ENCODE measurements at regions not wholly inside any gene's neighbourhood (a gene's known extent, or its start where the extent isn't known, plus 50 kb on each side); places are given as distances from the start of the nearest gene placed in this dataset.
"Not testable (repeated sequence)": the region's sequence is repeated elsewhere in the genome, so short reads cannot be mapped to it uniquely, and the experiment has no call there.

DNA sequence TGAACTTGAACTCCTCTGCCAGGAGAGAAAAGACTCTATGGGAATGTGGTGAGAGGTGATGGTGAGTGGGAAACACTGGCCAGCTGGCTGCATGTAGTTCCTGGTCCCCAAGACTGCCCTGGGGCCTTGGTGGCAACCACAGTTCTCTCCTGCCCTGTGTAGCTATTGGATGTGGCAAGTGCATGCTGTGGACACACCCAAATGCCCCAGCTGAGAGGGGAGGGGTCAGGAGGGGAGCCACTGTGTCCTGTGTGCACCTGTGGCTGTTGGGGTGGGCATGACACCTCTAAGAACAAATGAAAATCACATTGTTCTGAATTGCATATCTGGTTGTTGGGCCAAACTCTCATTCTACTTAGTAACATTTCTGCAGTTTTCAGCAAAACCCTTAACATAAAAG lies 409.6 kb downstream of the NSUN3 start:
- H3K4me3 Mint-ChIP-seq, result no peak overlapping the region
- H3K4me1 Mint-ChIP-seq, result no peaks in the 10 kb centered on the region
- H3K27me3 Mint-ChIP-seq, result no peaks in the 10 kb centered on the region
- ATAC-seq, result no peak
- no peaks in the 10 kb centered on the region for H3K36me3 Mint-ChIP-seq
- no peak overlapping the region for H3K27ac Mint-ChIP-seq
- H3K9me3 Mint-ChIP-seq (ENCODE audit: low read depth), result peaks cover 8% of the 10 kb centered on the region
- no peak for DNase-seq
- CTCF ChIA-PET, result no interaction called here

DNA sequence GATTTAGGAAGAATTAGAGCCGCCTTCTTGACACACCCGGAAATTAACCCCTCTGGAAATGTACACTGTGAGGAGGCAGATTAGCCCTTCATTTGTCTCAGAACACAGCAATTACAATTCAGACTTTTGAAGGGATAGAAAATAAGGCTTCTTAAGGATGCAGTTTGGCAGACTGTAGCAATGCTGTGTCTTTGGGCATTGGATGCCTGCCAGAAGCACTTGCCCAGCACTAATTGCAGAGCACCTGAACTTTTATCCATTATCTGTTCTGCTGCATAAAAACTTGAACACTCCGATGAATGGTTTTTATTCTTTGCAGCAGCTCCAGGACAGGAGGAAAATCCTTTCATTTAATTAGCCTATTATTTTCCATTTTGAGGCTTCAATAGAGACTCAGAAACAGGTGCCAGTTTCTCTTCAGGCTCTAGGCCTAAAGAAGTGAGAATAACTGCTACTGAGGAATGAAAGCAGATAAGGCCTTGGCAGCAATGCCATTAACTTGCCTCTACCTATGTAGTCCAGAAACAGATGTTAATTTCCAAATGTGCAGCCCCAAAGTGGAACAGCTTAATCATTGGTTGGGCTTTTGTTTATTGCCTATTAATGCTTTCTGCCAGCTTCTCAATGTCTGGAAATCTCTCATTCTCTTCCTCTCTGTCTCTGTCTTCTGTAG lies 418.5 kb downstream of the NSUN3 start:
- DNase-seq (no peak), ATAC-seq (no peak)
- Mint-ChIP-seq H3K27ac (no peak overlapping the region), H3K4me3 (no peak overlapping the region), H3K27me3 (no peaks in the 10 kb centered on the region), H3K36me3 (no peaks in the 10 kb centered on the region), H3K9me3 (ENCODE audit: low read depth) (peaks cover 6% of the 10 kb centered on the region), H3K4me1 (no peaks in the 10 kb centered on the region)
- CTCF ChIA-PET, result no interaction called here

- Mint-ChIP-seq H3K4me3 (no peak overlapping the region), H3K4me1 (no peaks in the 10 kb centered on the region)
These were observed 419.8 kb downstream of the NSUN3 start for GRCh38 chr3:94482686-94483085.

GRCh38 chr3:94483403-94483802 lies 420.5 kb downstream of the NSUN3 start:
- Mint-ChIP-seq H3K36me3 (no peaks in the 10 kb centered on the region), H3K4me1 (no peaks in the 10 kb centered on the region), H3K27me3 (no peaks in the 10 kb centered on the region), H3K27ac (no peak overlapping the region), H3K9me3 (ENCODE audit: low read depth) (peaks cover 3% of the 10 kb centered on the region), H3K4me3 (no peak overlapping the region)
- CTCF ChIA-PET, result no interaction called here
- ATAC-seq (no peak), DNase-seq (no peak)

More at GRCh38 chr3:94482686-94483085, 419.8 kb downstream of the NSUN3 start:
- Mint-ChIP-seq H3K27me3 (no peaks in the 10 kb centered on the region), H3K9me3 (ENCODE audit: low read depth) (peaks cover 3% of the 10 kb centered on the region), H3K36me3 (no peaks in the 10 kb centered on the region), H3K27ac (no peak overlapping the region)
- no peak for DNase-seq
- CTCF ChIA-PET, result no interaction called here
- ATAC-seq, result no peak

DNA sequence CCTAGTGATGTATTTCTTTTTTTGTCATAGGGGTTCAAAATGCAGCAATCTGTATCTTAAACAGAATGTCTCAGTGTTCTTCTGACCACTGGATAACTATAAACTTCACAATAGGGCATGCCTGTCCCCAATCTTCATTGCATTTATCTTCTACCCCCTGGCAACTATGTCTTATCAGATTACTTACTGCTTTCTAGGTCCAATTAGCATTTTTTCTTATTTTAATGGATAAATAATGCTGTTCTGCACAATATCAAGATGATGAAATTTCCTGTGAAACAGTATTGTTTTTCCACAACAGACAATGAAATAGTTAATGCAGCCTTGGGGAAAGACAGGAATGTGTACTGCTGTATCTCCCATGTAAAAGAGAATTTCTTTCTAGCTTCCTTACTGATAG lies 432.1 kb downstream of the NSUN3 start:
- H3K27ac Mint-ChIP-seq, result no peak overlapping the region
- H3K4me3 Mint-ChIP-seq, result no peak overlapping the region
- no peak for DNase-seq
- H3K36me3 Mint-ChIP-seq, result no peaks in the 10 kb centered on the region
- peaks cover 4% of the 10 kb centered on the region for H3K9me3 Mint-ChIP-seq (ENCODE audit: low read depth)
- no peaks in the 10 kb centered on the region for H3K27me3 Mint-ChIP-seq
- ATAC-seq, result no peak
- CTCF ChIA-PET, result no interaction called here
- no peaks in the 10 kb centered on the region for H3K4me1 Mint-ChIP-seq

- ATAC-seq (no peak), DNase-seq (no peak)
- H3K27me3 Mint-ChIP-seq, result no peaks in the 10 kb centered on the region
- no peaks in the 10 kb centered on the region for H3K36me3 Mint-ChIP-seq
- CTCF ChIA-PET, result no interaction called here
- H3K4me1 Mint-ChIP-seq, result no peaks in the 10 kb centered on the region
- peaks cover 8% of the 10 kb centered on the region for H3K9me3 Mint-ChIP-seq (ENCODE audit: low read depth)
- H3K4me3 Mint-ChIP-seq, result no peak overlapping the region
- no peak overlapping the region for H3K27ac Mint-ChIP-seq
These were observed 437.3 kb downstream of the NSUN3 start for GRCh38 chr3:94500146-94500545.

- H3K36me3 Mint-ChIP-seq; ATAC-seq; DNase-seq; H3K9me3 Mint-ChIP-seq (ENCODE audit: low read depth); CTCF ChIA-PET; H3K4me3 Mint-ChIP-seq; H3K27me3 Mint-ChIP-seq; H3K27ac Mint-ChIP-seq; H3K4me1 Mint-ChIP-seq: not testable (repeated sequence)
These were observed 444.5 kb downstream of the NSUN3 start for GRCh38 chr3:94507354-94507753.

GRCh38 chr3:94512876-94513275 lies 450.0 kb downstream of the NSUN3 start:
- Mint-ChIP-seq H3K9me3 (ENCODE audit: low read depth) (no peaks in the 10 kb centered on the region), H3K27me3 (no peaks in the 10 kb centered on the region), H3K36me3 (no peaks in the 10 kb centered on the region), H3K4me1 (no peaks in the 10 kb centered on the region), H3K27ac (no peak overlapping the region), H3K4me3 (no peak overlapping the region)
- DNase-seq (no peak), ATAC-seq (no peak)
- CTCF ChIA-PET, result no interaction called here

GRCh38 chr3:94513600-94513999 lies 450.7 kb downstream of the NSUN3 start:
- no peaks in the 10 kb centered on the region for H3K27me3 Mint-ChIP-seq
- DNase-seq, result no peak
- no peak for ATAC-seq
- no peaks in the 10 kb centered on the region for H3K36me3 Mint-ChIP-seq
- H3K4me1 Mint-ChIP-seq, result no peaks in the 10 kb centered on the region
- H3K9me3 Mint-ChIP-seq (ENCODE audit: low read depth), result no peaks in the 10 kb centered on the region
- H3K4me3 Mint-ChIP-seq, result no peak overlapping the region
- no peak overlapping the region for H3K27ac Mint-ChIP-seq
- CTCF ChIA-PET, result no interaction called here

- CTCF ChIA-PET, result no interaction called here
These were observed 453.1 kb downstream of the NSUN3 start for GRCh38 chr3:94515983-94516382.

DNA sequence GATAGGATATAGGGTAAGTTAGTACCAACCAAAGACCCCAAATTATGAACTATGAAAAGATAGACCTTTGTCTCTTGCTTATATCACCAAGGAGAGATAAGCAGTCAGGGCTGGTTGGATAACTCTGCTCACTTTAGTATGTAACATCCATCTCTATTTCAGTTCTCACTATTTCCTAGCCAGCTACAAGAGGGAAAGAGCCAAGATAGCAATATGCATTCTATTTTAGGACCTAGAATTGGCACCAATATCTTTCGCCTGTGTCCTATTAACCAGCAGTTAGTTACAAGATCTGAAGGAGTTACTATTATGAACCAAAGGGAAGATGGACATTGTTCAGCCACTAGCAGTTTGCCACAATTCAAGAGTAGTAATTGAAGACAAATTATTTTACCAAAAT lies 457.5 kb downstream of the NSUN3 start:
- ATAC-seq, result no peak
- H3K27ac Mint-ChIP-seq, result no peak overlapping the region
- H3K27me3 Mint-ChIP-seq, result no peaks in the 10 kb centered on the region
- H3K4me3 Mint-ChIP-seq, result no peak overlapping the region
- DNase-seq, result no peak
- H3K36me3 Mint-ChIP-seq, result no peaks in the 10 kb centered on the region
- H3K4me1 Mint-ChIP-seq, result no peaks in the 10 kb centered on the region
- CTCF ChIA-PET, result no interaction called here
- H3K9me3 Mint-ChIP-seq (ENCODE audit: low read depth), result no peaks in the 10 kb centered on the region

More at GRCh38 chr3:94515983-94516382, 453.1 kb downstream of the NSUN3 start:
- H3K4me3 Mint-ChIP-seq, result no peak overlapping the region
- H3K9me3 Mint-ChIP-seq (ENCODE audit: low read depth), result no peaks in the 10 kb centered on the region
- no peaks in the 10 kb centered on the region for H3K27me3 Mint-ChIP-seq
- no peaks in the 10 kb centered on the region for H3K36me3 Mint-ChIP-seq
- ATAC-seq (no peak), DNase-seq (no peak)
- H3K27ac Mint-ChIP-seq, result no peak overlapping the region
- H3K4me1 Mint-ChIP-seq, result no peaks in the 10 kb centered on the region

- Mint-ChIP-seq H3K27me3 (no peaks in the 10 kb centered on the region), H3K4me1 (no peaks in the 10 kb centered on the region), H3K9me3 (ENCODE audit: low read depth) (peaks cover 2% of the 10 kb centered on the region), H3K27ac (no peak overlapping the region), H3K36me3 (no peaks in the 10 kb centered on the region), H3K4me3 (no peak overlapping the region)
- no peak for DNase-seq
- CTCF ChIA-PET, result no interaction called here
- ATAC-seq, result no peak
These were observed 459.6 kb downstream of the NSUN3 start for GRCh38 chr3:94522488-94522887.

DNA sequence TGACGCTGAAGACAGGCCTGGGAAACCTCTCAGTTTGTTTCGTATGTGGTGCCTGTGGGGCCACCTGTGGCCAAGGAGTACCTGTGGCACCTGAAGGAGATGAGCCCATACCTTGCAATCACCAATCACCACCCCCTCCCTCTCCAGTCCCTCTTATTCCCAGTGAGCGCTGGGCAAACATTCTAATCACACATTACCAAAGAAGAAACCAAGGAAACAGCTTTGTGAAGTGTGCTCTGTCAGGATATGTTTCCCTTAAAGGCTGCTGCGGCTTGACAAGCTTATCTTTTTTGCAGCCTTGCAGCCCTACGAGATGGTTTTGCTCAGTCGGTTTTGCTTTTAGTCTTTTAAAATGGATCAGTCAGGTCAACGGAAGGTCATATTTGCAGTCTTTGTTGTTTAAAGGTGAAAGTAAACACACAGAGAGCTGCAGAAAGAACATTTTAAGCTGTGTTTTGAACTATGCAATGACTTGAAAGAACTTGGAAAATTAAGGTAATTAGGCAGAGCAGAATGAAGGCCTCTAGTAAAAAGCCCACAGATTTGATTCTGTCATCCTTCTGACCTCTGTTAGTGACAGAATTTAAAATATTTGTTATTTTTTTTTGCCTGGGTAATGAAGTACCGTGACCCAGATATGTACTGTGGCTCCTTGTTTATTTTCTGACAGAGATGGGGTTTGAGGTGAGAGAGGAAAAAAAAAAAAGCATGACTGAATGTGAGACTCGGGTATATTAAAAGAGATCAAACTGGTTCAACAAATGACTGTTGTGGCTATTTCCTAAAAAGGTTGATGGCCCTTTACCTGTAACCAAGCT lies 461.4 kb downstream of the NSUN3 start:
- Mint-ChIP-seq H3K9me3 (ENCODE audit: low read depth) (peaks cover 2% of the 10 kb centered on the region), H3K4me1 (no peaks in the 10 kb centered on the region), H3K36me3 (no peaks in the 10 kb centered on the region), H3K27ac (no peak overlapping the region), H3K4me3 (no peak overlapping the region), H3K27me3 (no peaks in the 10 kb centered on the region)
- CTCF ChIA-PET, result no interaction called here
- DNase-seq (no peak), ATAC-seq (no peak)

DNA sequence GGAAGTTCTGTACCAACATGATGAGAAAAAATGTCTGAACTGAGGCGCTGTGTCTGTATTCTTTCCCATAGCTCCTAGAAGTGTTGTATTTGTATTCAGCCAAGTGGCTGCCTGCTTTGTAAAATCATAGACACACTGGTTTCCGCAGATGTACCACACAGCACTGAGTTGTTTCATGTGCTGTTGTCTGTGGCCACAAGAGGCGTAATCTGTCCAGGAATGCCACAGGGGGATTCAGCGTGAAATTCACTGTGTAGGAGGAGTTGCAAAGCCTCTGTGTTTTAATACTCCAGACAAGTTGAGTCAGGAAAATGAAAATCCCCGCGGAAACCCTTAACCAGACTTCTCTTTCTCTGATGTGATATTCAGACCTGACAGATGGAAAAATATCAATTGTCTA lies 462.2 kb downstream of the NSUN3 start:
- Mint-ChIP-seq H3K27ac (no peak overlapping the region), H3K27me3 (no peaks in the 10 kb centered on the region), H3K9me3 (ENCODE audit: low read depth) (peaks cover 2% of the 10 kb centered on the region), H3K4me1 (no peaks in the 10 kb centered on the region), H3K36me3 (no peaks in the 10 kb centered on the region), H3K4me3 (no peak overlapping the region)
- CTCF ChIA-PET, result no interaction called here
- ATAC-seq, result no peak
- no peak for DNase-seq

Data from activated CD8-positive, alpha-beta memory T cell treated with anti-CD3 and anti-CD28 coated beads, Interleukin-2, amount 10 ng/mL, durations not matched to agents 7 days and 5 days (primary cell).